T-helper 2 cell treated with Interferon-gamma antibody and Interleukin-4, amounts not matched to agents 100 ng/mL and 5 ng/mL, for 36 hours (primary cell): ENCODE measurements at regions not wholly inside any gene's neighbourhood (a gene's known extent, or its start where the extent isn't known, plus 50 kb on each side); places are given as distances from the start of the nearest gene placed in this dataset.

ENCODE experiments used
- intact Hi-C: fragments of 100-400 bp; cut with micrococcal nuclease; formaldehyde crosslinking; loops from one replicate; pipeline ENCODE4 v1.15.1; 2023

GRCh38 chr1:204736836-204737235, 51.3 kb upstream of the LRRN2 start:
- intact Hi-C loops = no loop called here

GRCh38 chr1:204738506-204738905, 53.0 kb upstream of the LRRN2 start:
- intact Hi-C loops = no loop called here

- intact Hi-C loops = no loop called here
These were observed 54.8 kb upstream of the LRRN2 start for GRCh38 chr1:204740354-204740753.

DNA sequence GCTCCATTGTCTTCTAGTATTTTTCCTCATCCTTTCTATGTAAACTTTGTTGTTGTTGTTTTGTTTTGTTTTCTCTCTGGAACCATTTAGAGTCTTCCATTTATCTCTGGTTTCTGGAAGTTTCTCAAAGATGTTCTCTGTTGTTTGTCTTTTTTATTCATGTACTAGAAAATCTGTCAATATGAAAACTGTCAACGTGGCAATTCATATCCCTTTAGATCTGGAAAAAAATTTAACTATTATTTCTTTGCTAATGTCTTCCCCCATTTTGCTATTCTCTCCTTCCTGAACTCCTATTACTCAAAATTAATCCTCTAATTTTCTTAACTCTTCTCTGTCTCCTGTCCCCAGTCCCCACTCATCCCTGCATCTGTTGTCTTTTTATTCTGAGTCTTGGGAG, 55.9 kb upstream of the LRRN2 start:
- intact Hi-C loops = no loop called here

GRCh38 chr1:204742676-204743251, 57.2 kb upstream of the LRRN2 start:
- intact Hi-C loops = no loop called here

- intact Hi-C loops = no loop called here
These were observed 58.7 kb upstream of the LRRN2 start for GRCh38 chr1:204744107-204744779.

DNA sequence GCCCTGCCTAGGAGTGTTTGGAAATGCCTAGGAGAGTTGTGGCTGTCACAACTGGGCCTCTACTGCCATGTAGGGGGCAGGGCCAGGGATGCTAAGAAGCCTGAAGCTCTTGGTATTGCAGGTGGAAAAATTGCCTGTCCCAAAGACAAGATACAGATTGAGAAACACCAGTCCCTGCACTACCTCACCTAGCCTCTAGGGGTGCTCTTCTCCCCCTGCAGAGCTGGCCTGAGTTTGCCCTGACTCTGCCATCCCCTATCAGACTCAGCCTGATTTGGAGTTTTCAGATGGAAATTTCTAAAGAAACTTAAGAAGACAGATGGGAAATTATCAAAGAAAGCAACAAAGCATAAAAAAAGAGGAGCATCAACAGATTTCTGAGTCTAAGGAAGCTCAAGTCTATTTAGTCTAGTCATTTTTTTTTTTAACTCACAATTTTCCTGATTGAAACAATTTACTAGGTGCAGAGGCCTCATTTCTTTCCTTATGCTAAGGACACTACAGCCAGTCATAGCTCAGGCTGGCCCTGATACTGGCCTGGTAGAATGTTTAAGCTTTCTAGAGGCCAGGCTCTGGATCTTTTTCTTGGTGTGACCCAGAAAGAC, 61.4 kb upstream of the LRRN2 start:
- intact Hi-C loops = no loop called here

GRCh38 chr1:204751480-204751879, 65.9 kb upstream of the LRRN2 start:
- intact Hi-C loops = no loop called here

- intact Hi-C loops = no loop called here
These were observed 66.5 kb upstream of the LRRN2 start for GRCh38 chr1:204751883-204752687.

- intact Hi-C loops = no loop called here
These were observed 67.1 kb upstream of the LRRN2 start for GRCh38 chr1:204752688-204753040.

DNA sequence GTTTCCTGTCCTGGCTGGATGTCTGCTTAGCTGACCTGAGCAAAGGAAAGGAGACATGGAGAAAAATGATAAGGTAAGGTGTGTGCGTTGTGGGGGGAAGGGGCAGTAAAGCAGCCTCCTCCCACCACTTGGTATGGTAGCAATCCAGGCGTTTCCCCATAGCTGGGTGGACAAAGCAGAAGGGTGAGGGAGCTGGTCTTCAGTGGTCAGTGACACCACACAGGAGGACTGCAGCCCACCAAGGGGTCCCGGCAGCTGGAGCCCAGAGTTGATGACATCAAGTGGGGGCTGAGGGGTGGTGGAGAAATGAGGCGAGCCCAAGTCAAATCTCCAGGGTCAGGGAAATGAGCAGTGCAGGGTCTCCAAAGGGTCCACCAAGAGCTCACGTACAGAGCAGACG, 69.3 kb upstream of the LRRN2 start:
- intact Hi-C loops = no loop called here

- intact Hi-C loops = no loop called here
These were observed 70.8 kb upstream of the LRRN2 start for GRCh38 chr1:204756349-204756748.

DNA sequence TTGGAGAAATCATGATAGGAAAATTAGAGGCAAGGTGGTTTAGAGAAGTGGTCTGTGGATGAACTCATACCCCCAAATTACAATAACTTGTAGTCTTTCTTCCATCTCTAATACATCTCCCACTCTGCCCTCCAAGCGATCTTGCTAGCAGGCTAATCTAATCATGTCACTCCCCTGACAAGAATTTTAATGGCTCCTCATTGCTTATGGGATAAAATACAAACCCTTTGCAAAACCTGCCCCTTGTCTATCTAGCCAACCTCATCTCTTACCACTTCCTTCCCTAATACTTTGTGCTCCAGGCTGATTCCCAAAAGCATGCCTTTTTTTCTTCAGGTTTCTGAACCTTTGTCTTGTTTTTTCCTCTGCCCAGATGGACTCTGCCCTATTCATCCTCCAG, 71.3 kb upstream of the LRRN2 start:
- intact Hi-C loops = no loop called here

GRCh38 chr1:204758601-204759000, 73.1 kb upstream of the LRRN2 start:
- intact Hi-C loops = no loop called here

- intact Hi-C loops = no loop called here
These were observed 74.8 kb upstream of the LRRN2 start for GRCh38 chr1:204760350-204760749.

DNA sequence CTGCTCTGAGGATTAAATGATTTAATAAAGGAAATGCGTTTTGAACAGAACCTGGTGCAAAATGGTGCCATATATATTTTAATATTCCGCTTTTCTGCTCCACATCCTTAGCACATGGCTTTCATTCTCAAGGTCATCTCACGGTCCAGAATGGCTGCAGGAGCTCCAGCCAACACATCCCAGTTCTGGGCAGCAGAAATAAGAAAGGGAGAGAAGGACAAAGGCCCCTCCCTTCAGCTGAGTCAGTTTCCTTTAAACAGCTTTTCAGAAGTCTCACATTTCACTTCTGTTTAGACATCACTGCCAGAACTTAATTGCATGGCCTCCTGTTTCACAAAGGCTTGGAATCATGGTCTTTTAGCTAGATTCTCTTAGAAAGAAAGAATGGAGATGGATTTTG, 75.2 kb upstream of the LRRN2 start:
- intact Hi-C loops = no loop called here

GRCh38 chr1:204763773-204764427, 78.4 kb upstream of the LRRN2 start:
- intact Hi-C loops = loop anchor here (1.0 kb wide), 2 partner anchors 43 to 198 kb away; no protein-coding TSS in a partner anchor

DNA sequence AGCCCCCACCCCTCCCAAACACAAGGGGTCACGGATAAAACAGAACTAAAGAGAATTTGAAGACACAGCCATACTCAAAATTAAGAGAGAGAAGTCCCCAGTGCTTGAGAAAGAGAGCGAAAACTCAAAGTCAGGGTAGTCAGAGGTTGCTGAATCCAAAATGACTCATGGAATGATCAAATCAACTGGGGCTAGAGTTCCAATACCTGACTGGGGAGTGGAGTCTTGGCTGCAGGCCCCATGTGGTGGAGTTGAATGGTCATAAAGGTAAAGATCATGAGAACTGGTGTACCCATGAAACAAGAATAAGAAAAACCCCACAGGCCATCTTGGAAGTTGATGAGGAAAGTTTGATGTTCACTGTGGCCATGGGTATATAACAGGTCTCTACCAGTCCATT, 84.5 kb upstream of the LRRN2 start:
- intact Hi-C loops = no loop called here

DNA sequence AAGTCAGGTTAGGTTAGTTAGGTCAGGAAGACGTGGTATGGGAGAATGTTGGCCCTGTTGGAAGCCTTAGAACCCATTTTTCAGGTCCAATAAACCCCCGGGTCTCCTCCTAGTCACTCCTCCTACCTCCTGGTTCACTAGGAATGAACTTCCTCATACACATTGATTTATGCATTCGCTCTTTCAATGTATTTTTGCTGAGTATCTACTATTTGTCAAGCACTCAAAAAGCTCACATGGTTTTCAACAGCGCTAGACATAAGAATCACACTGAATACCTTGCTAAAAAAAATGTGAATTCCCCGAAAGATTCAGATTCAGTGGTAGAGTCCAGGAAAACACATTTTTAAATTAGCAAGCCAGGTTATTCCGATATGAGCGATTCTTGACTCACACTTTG, 85.8 kb upstream of the LRRN2 start:
- intact Hi-C loops = no loop called here

DNA sequence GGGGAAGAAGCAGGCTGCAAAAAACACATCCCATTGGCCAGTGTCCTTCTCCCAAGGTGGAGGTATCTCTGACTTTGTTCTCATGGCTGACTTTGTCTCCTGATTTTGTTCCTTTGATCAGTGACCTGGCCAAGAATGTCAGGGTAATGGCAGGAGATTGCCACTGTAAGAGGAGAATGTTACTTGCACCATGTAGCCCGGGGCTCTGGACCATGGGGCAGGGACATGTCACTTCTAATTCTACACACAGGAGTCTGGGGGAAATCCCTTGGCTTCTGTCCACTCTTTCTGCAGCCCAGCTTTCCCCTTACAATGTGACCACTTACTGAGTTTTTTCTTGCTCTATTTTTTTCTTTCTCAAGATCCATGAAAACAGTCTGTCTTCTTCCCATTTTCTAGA, 87.7 kb upstream of the LRRN2 start:
- intact Hi-C loops = no loop called here

DNA sequence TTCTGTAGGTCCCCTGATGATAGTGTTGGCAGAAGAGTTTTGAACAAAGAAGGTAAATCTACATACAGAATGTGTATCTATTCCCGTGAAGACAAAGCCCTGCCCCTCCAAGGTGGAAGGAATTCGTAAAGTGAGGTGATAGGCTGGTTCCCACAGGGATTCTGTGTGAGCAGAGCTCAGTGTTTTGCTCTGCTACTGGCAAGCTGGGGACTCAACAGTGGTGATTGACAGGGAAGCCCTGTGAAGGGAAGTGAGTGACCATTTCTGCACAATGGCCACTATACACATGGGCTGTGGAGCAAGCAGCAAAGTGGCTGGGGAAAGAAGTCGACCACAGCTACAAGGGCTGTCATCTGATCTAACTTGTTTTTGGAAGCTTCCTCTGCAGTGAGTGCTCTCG, 90.0 kb upstream of the LRRN2 start:
- intact Hi-C loops = no loop called here

- intact Hi-C loops = no loop called here
These were observed 92.1 kb upstream of the LRRN2 start for GRCh38 chr1:204777591-204777990.
